GM23338 (cell line): ENCODE measurements at regions not wholly inside any gene's neighbourhood (a gene's known extent, or its start where the extent isn't known, plus 50 kb on each side); places are given as distances from the start of the nearest gene placed in this dataset.

Experiments used
- ATAC-seq: fragments of 200-7000 bp; cut with Tn5 transposase; 3 replicates; pipeline ENCODE4 v1.9.1; 2020
- DNase-seq: peaks from one replicate; pipeline ENCODE4 v3.0.0-alpha.2; 2015; ENCODE audit warnings: low spot score
- H2AFZ ChIP-seq: fragments of 200-600 bp; sonication (generic); 2 replicates; pipeline ENCODE4 v1.8.0; 2016; ENCODE audit warnings: antibody characterized with exemption, mild to moderate bottlenecking, moderate library complexity
- H3F3A ChIP-seq: fragments of 200-600 bp; sonication (generic); replicated peaks from 2 replicates; pipeline ENCODE4 v1.8.0; 2017; ENCODE audit warnings: antibody characterized with exemption, mixed run types, low read depth
- H3K27ac ChIP-seq: fragments of 200-600 bp; sonication (generic); 2 replicates; pipeline ENCODE4 v1.6.1; 2016; ENCODE audit warnings: low read depth
- H3K27me3 ChIP-seq: fragments of 200-600 bp; sonication (generic); 2 replicates; pipeline ENCODE4 v1.8.0; 2016; ENCODE audit warnings: mild to moderate bottlenecking, mixed run types, moderate library complexity; ENCODE audit not compliant: insufficient read depth
- H3K36me3 ChIP-seq: fragments of 200-600 bp; sonication (generic); 2 replicates; pipeline ENCODE4 v1.8.0; 2016; ENCODE audit warnings: mild to moderate bottlenecking; ENCODE audit not compliant: insufficient read depth
- H3K4me1 ChIP-seq: fragments of 200-600 bp; sonication (generic); 2 replicates; pipeline ENCODE4 v1.8.0; 2016; ENCODE audit warnings: mild to moderate bottlenecking, moderate library complexity; ENCODE audit not compliant: insufficient read depth
- H3K4me2 ChIP-seq: fragments of 200-600 bp; sonication (generic); 2 replicates; pipeline ENCODE4 v1.7.1; 2017; ENCODE audit warnings: mixed run types
- H3K4me3 ChIP-seq: fragments of 200-600 bp; sonication (generic); 2 replicates; pipeline ENCODE4 v1.6.1; 2016; ENCODE audit warnings: mixed run types
- H3K79me2 ChIP-seq: fragments of 200-600 bp; sonication (generic); replicated peaks from 2 replicates; pipeline ENCODE4 v1.8.0; 2017; ENCODE audit warnings: mild to moderate bottlenecking; ENCODE audit not compliant: insufficient read depth
- H3K9me2 ChIP-seq: fragments of 200-600 bp; sonication (generic); 2 replicates; pipeline ENCODE4 v1.8.0; 2017; ENCODE audit not compliant: insufficient read depth
- H4K20me1 ChIP-seq: fragments of 200-600 bp; sonication (generic); replicated peaks from 2 replicates; pipeline ENCODE4 v1.8.0; 2017; ENCODE audit warnings: mild to moderate bottlenecking; ENCODE audit not compliant: insufficient read depth
- H3K27ac Mint-ChIP-seq: 2 replicates; pipeline ENCODE4 v1.8.0; 2020; ENCODE audit warnings: inconsistent platforms, mild to moderate bottlenecking, moderate library complexity, mixed read lengths
- H3K27me3 Mint-ChIP-seq: 3 replicates; pipeline ENCODE4 v1.8.0; 2022; ENCODE audit warnings: low read depth, mild to moderate bottlenecking, moderate library complexity, mixed read lengths, inconsistent platforms; ENCODE audit not compliant: insufficient read depth, poor library complexity
- H3K36me3 Mint-ChIP-seq: 3 replicates; pipeline ENCODE4 v1.8.0; 2021; ENCODE audit warnings: low read depth, mild to moderate bottlenecking, inconsistent platforms, moderate library complexity, mixed read lengths
- H3K4me1 Mint-ChIP-seq: 3 replicates; pipeline ENCODE4 v1.8.0; 2020; ENCODE audit warnings: mild to moderate bottlenecking, inconsistent platforms, mixed read lengths
- H3K4me3 Mint-ChIP-seq: 3 replicates; pipeline ENCODE4 v1.8.0; 2021; ENCODE audit warnings: moderate library complexity, mild to moderate bottlenecking, inconsistent platforms, mixed read lengths
- H3K9me3 Mint-ChIP-seq: 3 replicates; pipeline ENCODE4 v1.8.0; 2020; ENCODE audit warnings: moderate library complexity, mild to moderate bottlenecking, inconsistent platforms, mixed read lengths
- CREB1 ChIP-seq: fragments of 250-450 bp; sonication (Bioruptor Pico); IDR thresholded peaks from 2 replicates; pipeline ENCODE4 v1.5.0; 2020; ENCODE audit warnings: low read depth, mild to moderate bottlenecking, moderate library complexity
- EZH2 ChIP-seq: fragments of 200-600 bp; sonication (generic); IDR thresholded peaks from one replicate; pipeline ENCODE4 v1.8.0; 2017; ENCODE audit warnings: antibody characterized with exemption, mild to moderate bottlenecking, low read depth; ENCODE audit not compliant: unreplicated experiment
- EZH2phosphoT487 ChIP-seq: fragments of 200-600 bp; sonication (generic); IDR thresholded peaks from one replicate; pipeline ENCODE4 v1.8.1; 2018; ENCODE audit warnings: antibody characterized with exemption; ENCODE audit not compliant: unreplicated experiment
- JUNB ChIP-seq: IDR thresholded peaks from one replicate; pipeline ENCODE4 v1.6.1; 2016; ENCODE audit warnings: antibody characterized with exemption; ENCODE audit not compliant: unreplicated experiment
- NANOG ChIP-seq: IDR thresholded peaks from 2 replicates; pipeline ENCODE4 v1.6.1; 2016; ENCODE audit warnings: antibody characterized with exemption, borderline replicate concordance
- POLR2AphosphoS5 ChIP-seq: IDR thresholded peaks from 2 replicates; pipeline ENCODE4 v1.6.1; 2016; ENCODE audit warnings: antibody characterized with exemption, low read depth
- STAT1 ChIP-seq: IDR thresholded peaks from one replicate; pipeline ENCODE4 v1.6.1; 2016; ENCODE audit warnings: antibody characterized with exemption; ENCODE audit not compliant: unreplicated experiment
- ZNF114 ChIP-seq: fragments of 250-450 bp; sonication (Bioruptor Pico); IDR thresholded peaks from 2 replicates; pipeline ENCODE4 v1.5.0; 2020; ENCODE audit warnings: mild to moderate bottlenecking, moderate library complexity
- ZNF331 ChIP-seq: fragments of 250-450 bp; sonication (Bioruptor Pico); IDR thresholded peaks from 2 replicates; pipeline ENCODE4 v1.5.0; 2020; ENCODE audit warnings: low read depth, mild to moderate bottlenecking, moderate library complexity
- TF ChIP-seq, protein P1 (sequence below), 2 experiments: fragments of 200-600 bp in 1 of 2; sonication (generic) in 1 of 2; conservative IDR thresholded peaks; 2 replicates each; pipeline versions ENCODE4 v1.5.1 to v1.6.1; 2016 to 2017; ENCODE audit warnings: antibody characterized with exemption in 2 of 2, low read depth in 2 of 2, mild to moderate bottlenecking in 2 of 2, moderate library complexity in 1 of 2
- TF ChIP-seq, protein P2 (sequence below): IDR thresholded peaks from 2 replicates; pipeline ENCODE4 v1.6.1; 2016; ENCODE audit warnings: antibody characterized with exemption
- TF ChIP-seq, protein P3 (sequence below): IDR thresholded peaks from one replicate; pipeline ENCODE4 v1.6.1; 2018; ENCODE audit warnings: antibody characterized with exemption; ENCODE audit not compliant: unreplicated experiment

DNA sequence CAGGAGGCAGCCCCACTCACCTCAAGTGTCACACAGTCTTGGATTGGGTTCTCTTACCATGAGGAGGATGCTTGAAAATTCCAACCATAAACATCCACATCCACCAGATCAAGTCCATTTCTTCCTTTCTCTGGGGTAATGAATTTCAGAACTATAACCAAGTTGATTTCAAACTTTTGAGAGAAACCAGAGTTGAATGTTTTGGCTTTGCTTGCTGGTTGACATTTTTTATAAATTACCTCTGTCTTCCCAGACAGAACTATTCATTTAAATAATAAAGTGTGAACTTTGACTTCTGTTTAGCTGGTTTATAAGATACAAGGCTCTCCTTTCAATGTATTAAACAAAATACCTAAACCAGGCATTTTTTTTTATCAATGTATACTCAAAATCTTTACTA lies 550.7 kb downstream of the KCTD12 start (continued):
- TF ChIP-seq, protein P1, sequence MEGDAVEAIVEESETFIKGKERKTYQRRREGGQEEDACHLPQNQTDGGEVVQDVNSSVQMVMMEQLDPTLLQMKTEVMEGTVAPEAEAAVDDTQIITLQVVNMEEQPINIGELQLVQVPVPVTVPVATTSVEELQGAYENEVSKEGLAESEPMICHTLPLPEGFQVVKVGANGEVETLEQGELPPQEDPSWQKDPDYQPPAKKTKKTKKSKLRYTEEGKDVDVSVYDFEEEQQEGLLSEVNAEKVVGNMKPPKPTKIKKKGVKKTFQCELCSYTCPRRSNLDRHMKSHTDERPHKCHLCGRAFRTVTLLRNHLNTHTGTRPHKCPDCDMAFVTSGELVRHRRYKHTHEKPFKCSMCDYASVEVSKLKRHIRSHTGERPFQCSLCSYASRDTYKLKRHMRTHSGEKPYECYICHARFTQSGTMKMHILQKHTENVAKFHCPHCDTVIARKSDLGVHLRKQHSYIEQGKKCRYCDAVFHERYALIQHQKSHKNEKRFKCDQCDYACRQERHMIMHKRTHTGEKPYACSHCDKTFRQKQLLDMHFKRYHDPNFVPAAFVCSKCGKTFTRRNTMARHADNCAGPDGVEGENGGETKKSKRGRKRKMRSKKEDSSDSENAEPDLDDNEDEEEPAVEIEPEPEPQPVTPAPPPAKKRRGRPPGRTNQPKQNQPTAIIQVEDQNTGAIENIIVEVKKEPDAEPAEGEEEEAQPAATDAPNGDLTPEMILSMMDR (conservative IDR thresholded peaks at IDR 0.05; ENCODE audit: low read depth in 2 of 2): no peak
- TF ChIP-seq NANOG (no peak), ZNF114 (CRISPR knock-in tag) (no peak), EZH2phosphoT487 (no peak), EZH2 (no peak), STAT1 (no peak), CREB1 (no peak)

DNA sequence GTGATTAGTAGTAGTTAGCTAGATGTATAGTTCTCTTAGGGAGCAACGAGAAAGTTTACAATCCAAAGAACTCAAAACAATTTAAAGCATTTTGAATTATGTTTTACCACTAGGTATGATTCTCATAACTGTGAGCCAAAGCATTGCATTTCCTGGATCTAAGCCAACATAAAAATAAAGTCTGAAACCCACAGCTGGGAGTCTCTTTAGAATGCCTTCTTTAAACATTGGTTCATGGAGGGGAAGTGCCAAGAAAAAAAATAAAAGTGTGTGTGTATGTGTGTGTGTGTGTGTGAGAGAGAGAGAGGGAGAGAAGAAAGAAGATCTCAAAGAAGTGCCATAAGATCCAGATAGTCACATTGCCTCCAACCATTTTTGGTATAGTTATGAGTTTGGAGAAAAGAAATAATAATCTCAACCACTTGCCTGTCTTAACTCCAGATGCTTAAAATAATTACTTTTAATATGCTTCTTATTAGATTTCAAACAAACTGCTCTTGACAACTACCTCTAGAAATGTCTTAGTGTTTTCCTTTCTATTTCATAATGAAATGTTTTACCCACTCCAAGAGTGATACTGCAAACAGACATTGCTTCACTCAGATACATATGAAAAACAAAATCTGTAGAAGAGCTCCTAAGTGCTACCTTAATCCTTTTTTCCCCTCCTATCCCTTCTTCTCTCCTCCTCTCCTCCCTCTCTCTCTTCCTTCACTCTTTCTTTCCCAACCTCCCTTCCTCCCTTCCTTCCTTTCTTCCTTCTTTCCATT lies 554.1 kb downstream of the KCTD12 start:
- Histone ChIP-seq H3K4me1 (no peaks in the 10 kb centered on the region), H3K4me2 (no peak overlapping the region), H3K36me3 (no peaks in the 10 kb centered on the region), H3F3A (no peaks in the 10 kb centered on the region), H3K4me3 (no peak overlapping the region), H3K27ac (no peak overlapping the region), H2AFZ (no peak overlapping the region), H3K9me2 (peaks cover 11% of the 10 kb centered on the region; the same call in 1 of the 2 replicates), H4K20me1 (no peaks in the 10 kb centered on the region), H3K79me2 (no peaks in the 10 kb centered on the region), H3K27me3 (peaks cover 39% of the 10 kb centered on the region)
- no peak for ATAC-seq
- no peaks in the 10 kb centered on the region for H3K9me3 Mint-ChIP-seq
- no peak overlapping the region for H3K4me3 Mint-ChIP-seq
- no peak overlapping the region for H3K27ac Mint-ChIP-seq
- no peaks in the 10 kb centered on the region for H3K4me1 Mint-ChIP-seq
- H3K27me3 Mint-ChIP-seq: peaks cover 14% of the 10 kb centered on the region
- no peaks in the 10 kb centered on the region for H3K36me3 Mint-ChIP-seq
- no peak for DNase-seq
- TF ChIP-seq ZNF114 (CRISPR knock-in tag): no peak
- no peak for TF ChIP-seq EZH2phosphoT487
- TF ChIP-seq JUNB: no peak
- TF ChIP-seq NANOG: no peak
- TF ChIP-seq, protein P2, sequence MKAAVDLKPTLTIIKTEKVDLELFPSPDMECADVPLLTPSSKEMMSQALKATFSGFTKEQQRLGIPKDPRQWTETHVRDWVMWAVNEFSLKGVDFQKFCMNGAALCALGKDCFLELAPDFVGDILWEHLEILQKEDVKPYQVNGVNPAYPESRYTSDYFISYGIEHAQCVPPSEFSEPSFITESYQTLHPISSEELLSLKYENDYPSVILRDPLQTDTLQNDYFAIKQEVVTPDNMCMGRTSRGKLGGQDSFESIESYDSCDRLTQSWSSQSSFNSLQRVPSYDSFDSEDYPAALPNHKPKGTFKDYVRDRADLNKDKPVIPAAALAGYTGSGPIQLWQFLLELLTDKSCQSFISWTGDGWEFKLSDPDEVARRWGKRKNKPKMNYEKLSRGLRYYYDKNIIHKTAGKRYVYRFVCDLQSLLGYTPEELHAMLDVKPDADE: no peak
- no peak for TF ChIP-seq POLR2AphosphoS5
- no peak for TF ChIP-seq CREB1
- TF ChIP-seq ZNF331 (CRISPR knock-in tag): no peak
- TF ChIP-seq, protein P3, sequence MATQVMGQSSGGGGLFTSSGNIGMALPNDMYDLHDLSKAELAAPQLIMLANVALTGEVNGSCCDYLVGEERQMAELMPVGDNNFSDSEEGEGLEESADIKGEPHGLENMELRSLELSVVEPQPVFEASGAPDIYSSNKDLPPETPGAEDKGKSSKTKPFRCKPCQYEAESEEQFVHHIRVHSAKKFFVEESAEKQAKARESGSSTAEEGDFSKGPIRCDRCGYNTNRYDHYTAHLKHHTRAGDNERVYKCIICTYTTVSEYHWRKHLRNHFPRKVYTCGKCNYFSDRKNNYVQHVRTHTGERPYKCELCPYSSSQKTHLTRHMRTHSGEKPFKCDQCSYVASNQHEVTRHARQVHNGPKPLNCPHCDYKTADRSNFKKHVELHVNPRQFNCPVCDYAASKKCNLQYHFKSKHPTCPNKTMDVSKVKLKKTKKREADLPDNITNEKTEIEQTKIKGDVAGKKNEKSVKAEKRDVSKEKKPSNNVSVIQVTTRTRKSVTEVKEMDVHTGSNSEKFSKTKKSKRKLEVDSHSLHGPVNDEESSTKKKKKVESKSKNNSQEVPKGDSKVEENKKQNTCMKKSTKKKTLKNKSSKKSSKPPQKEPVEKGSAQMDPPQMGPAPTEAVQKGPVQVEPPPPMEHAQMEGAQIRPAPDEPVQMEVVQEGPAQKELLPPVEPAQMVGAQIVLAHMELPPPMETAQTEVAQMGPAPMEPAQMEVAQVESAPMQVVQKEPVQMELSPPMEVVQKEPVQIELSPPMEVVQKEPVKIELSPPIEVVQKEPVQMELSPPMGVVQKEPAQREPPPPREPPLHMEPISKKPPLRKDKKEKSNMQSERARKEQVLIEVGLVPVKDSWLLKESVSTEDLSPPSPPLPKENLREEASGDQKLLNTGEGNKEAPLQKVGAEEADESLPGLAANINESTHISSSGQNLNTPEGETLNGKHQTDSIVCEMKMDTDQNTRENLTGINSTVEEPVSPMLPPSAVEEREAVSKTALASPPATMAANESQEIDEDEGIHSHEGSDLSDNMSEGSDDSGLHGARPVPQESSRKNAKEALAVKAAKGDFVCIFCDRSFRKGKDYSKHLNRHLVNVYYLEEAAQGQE: no peak
- TF ChIP-seq, protein P1 (conservative IDR thresholded peaks at IDR 0.05; ENCODE audit: low read depth in 2 of 2): no peak
- no peak for TF ChIP-seq STAT1
